ENCODE measurements at regions not wholly inside any gene's neighbourhood (a gene's known extent, or its start where the extent isn't known, plus 50 kb on each side); places are given as distances from the start of the nearest gene placed in this dataset.

- TF ChIP-seq ZBED1 (IDR thresholded peaks at IDR 0.05) (no peak), HOXB6 (CRISPR knock-in tag; IDR thresholded peaks at IDR 0.05; ENCODE audit: borderline replicate concordance) (no peak), CXXC5 (CRISPR knock-in tag; IDR thresholded peaks at IDR 0.05) (no peak), ZNF785 (CRISPR knock-in tag; IDR thresholded peaks at IDR 0.05) (no peak), ZNF184 (CRISPR knock-in tag; IDR thresholded peaks at IDR 0.05) (no peak), ZNF583 (CRISPR knock-in tag; IDR thresholded peaks at IDR 0.05) (no peak), EP300 (IDR thresholded peaks at IDR 0.05; ENCODE audit: low read length) (no peak), RAD51 (IDR thresholded peaks at IDR 0.05; ENCODE audit: borderline replicate concordance, low read depth) (no peak), SRSF7 (optimal IDR thresholded peaks at IDR 0.05; ENCODE audit: low read depth, low read length) (no peak), HMGN3 (IDR thresholded peaks at IDR 0.05; ENCODE audit: borderline replicate concordance, extremely low read depth, insufficient read length, low read depth, low read length) (no peak), POLR3G (IDR thresholded peaks at IDR 0.05; ENCODE audit: extremely low read depth, insufficient read length, insufficient replicate concordance) (no peak), HDAC2 (IDR thresholded peaks at IDR 0.05) (no peak), KLF6 (CRISPR knock-in tag; IDR thresholded peaks at IDR 0.05; ENCODE audit: borderline replicate concordance) (no peak), ZNF644 (tag; IDR thresholded peaks at IDR 0.05; ENCODE audit: low read depth) (no peak)
- TF ChIP-seq, protein P1, sequence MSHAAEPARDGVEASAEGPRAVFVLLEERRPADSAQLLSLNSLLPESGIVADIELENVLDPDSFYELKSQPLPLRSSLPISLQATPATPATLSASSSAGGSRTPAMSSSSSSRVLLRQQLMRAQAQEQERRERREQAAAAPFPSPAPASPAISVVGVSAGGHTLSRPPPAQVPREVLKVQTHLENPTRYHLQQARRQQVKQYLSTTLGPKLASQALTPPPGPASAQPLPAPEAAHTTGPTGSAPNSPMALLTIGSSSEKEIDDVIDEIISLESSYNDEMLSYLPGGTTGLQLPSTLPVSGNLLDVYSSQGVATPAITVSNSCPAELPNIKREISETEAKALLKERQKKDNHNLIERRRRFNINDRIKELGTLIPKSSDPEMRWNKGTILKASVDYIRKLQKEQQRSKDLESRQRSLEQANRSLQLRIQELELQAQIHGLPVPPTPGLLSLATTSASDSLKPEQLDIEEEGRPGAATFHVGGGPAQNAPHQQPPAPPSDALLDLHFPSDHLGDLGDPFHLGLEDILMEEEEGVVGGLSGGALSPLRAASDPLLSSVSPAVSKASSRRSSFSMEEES (CRISPR knock-in tag; IDR thresholded peaks at IDR 0.05), result no peak
- TF ChIP-seq, protein P2, sequence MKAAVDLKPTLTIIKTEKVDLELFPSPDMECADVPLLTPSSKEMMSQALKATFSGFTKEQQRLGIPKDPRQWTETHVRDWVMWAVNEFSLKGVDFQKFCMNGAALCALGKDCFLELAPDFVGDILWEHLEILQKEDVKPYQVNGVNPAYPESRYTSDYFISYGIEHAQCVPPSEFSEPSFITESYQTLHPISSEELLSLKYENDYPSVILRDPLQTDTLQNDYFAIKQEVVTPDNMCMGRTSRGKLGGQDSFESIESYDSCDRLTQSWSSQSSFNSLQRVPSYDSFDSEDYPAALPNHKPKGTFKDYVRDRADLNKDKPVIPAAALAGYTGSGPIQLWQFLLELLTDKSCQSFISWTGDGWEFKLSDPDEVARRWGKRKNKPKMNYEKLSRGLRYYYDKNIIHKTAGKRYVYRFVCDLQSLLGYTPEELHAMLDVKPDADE (conservative IDR thresholded peaks at IDR 0.05; ENCODE audit: control insufficient read depth, low read depth, low read length), result no peak
- no peaks in the 10 kb centered on the region for H3K79me2 ChIP-seq (ENCODE audit: control insufficient read depth, insufficient read depth, low read length)
- H3K9ac ChIP-seq (ENCODE audit: insufficient read depth in 1 of 2, low read depth in 2 of 2, low read length in 2 of 2), result no peak overlapping the region
- BruUV-seq (replicated peaks), result no TSS peak
- no peak for FAIRE-seq
- H4K20me1 ChIP-seq (replicated peaks; ENCODE audit: control insufficient read depth, insufficient read depth, low read length), result no peaks in the 10 kb centered on the region
- H3K27me3 ChIP-seq (ENCODE audit: control insufficient read depth in 2 of 2, insufficient read depth in 2 of 2, low read length in 2 of 2), result no peaks in the 10 kb centered on the region
- ChIA-PET CTCF (ENCODE audit: low intra/inter-chr PET ratio) (no interaction called here), POLR2A (no interaction called here)
- H3K27ac ChIP-seq (ENCODE audit: extremely low read depth, low read depth, low read length), result no peak overlapping the region
- no peaks in the 10 kb centered on the region for H3K9me3 ChIP-seq (replicated peaks; ENCODE audit: control insufficient read depth, insufficient read depth, low read depth, low read length)
- no peak for ATAC-seq
- H3K4me1 ChIP-seq (replicated peaks in 1 of 2; ENCODE audit: control insufficient read depth in 2 of 2, insufficient read depth in 2 of 2, low read length in 2 of 2), result no peaks in the 10 kb centered on the region
- no peak overlapping the region for H3K4me2 ChIP-seq (ENCODE audit: insufficient read depth, low read length)
- intact Hi-C loops (cut with micrococcal nuclease), result no loop called here
- DNase-seq (ENCODE audit: extremely low read depth in 1 of 4, low spot score in 3 of 4), result no peak
- no peak overlapping the region for H2AFZ ChIP-seq (ENCODE audit: low read depth, low read length)
- in situ Hi-C loops (cut with MboI), result no loop called here
- H3K4me3 ChIP-seq, result no peak overlapping the region
- H3K36me3 ChIP-seq (ENCODE audit: control insufficient read depth, insufficient read depth, low read length), result no peaks in the 10 kb centered on the region
- WGBS (ENCODE audit: insufficient coverage, low coverage, missing lambda C conversion rate), result 7% methylated on average over 6 of the region's 6 CpGs
- no peaks in the 10 kb centered on the region for H3K9me1 ChIP-seq (ENCODE audit: control insufficient read depth, insufficient read depth, low read length)
These were observed 391.5 kb upstream of the MGMT start for GRCh38 chr10:129075508-129075907.

Data from K562 (cell line).